A549 (cell line): ENCODE measurements at regions not wholly inside any gene's neighbourhood (a gene's known extent, or its start where the extent isn't known, plus 50 kb on each side); places are given as distances from the start of the nearest gene placed in this dataset.

Source experiments
- CEBPB ChIP-seq, 2 experiments: fragments of >200 bp in 1 of 2; sonication (Bioruptor Twin) in 1 of 2; formaldehyde crosslinking in 1 of 2; IDR thresholded peaks; 2 replicates each; pipeline ENCODE4 v1.6.1; 2012 to 2016
- CHD2 ChIP-seq: fragments of 150-350 bp; IDR thresholded peaks from 2 replicates; pipeline ENCODE4 v1.6.1; 2014; ENCODE audit warnings: low read length; ENCODE audit not compliant: partially characterized antibody
- EHF ChIP-seq: fragments of 250-450 bp; sonication (Bioruptor Pico); IDR thresholded peaks from 2 replicates; pipeline ENCODE4 v1.5.0; 2020; ENCODE audit warnings: mild to moderate bottlenecking
- EP300 ChIP-seq, 2 experiments: fragments of >200 bp; sonication (Bioruptor Twin); formaldehyde crosslinking; IDR thresholded peaks; 2 replicates in 1 of 2; 3 replicates in 1 of 2; pipeline ENCODE4 v1.6.1; 2016 to 2017
- ESRRA ChIP-seq: fragments of 150-350 bp; IDR thresholded peaks from 2 replicates; pipeline ENCODE4 v1.6.1; 2014; ENCODE audit warnings: mild to moderate bottlenecking, low read length, borderline replicate concordance
- HOXA7 ChIP-seq: fragments of 250-450 bp; sonication (Bioruptor Pico); IDR thresholded peaks from 2 replicates; pipeline ENCODE4 v1.5.0; 2020; ENCODE audit warnings: mild to moderate bottlenecking, moderate library complexity
- JUN ChIP-seq, 2 experiments: fragments of >200 bp; sonication (Bioruptor Twin); formaldehyde crosslinking; IDR thresholded peaks; 2 replicates in 1 of 2; 3 replicates in 1 of 2; pipeline ENCODE4 v1.6.1; 2016 to 2017
- MYC ChIP-seq: IDR thresholded peaks from 2 replicates; pipeline ENCODE4 v1.6.1; 2012; ENCODE audit warnings: mild to moderate bottlenecking, inconsistent platforms, low read length, improper control_type of control experiment, borderline replicate concordance
- NR3C1 ChIP-seq: fragments of >200 bp; sonication (Bioruptor Twin); formaldehyde crosslinking; IDR thresholded peaks from 3 replicates; pipeline ENCODE4 v1.6.1; 2017
- POLR2A ChIP-seq: IDR thresholded peaks from 2 replicates; pipeline ENCODE4 v1.6.1; 2012; ENCODE audit warnings: mild to moderate bottlenecking, low read length
- SMC3 ChIP-seq: fragments of >200 bp; sonication (Bioruptor Twin); formaldehyde crosslinking; IDR thresholded peaks from 3 replicates; pipeline ENCODE4 v1.6.1; 2018; ENCODE audit warnings: inconsistent platforms
- TF ChIP-seq, protein P1 (sequence below): fragments of >200 bp; sonication (Bioruptor Twin); formaldehyde crosslinking; IDR thresholded peaks from 3 replicates; pipeline ENCODE4 v1.5.1; 2016
- TF ChIP-seq, protein P2 (sequence below): IDR thresholded peaks from 2 replicates; pipeline ENCODE4 v1.6.1; 2012
- TF ChIP-seq, protein P3 (sequence below): fragments of 200-600 bp; sonication (generic); IDR thresholded peaks from 2 replicates; pipeline ENCODE4 v1.6.1; 2016; ENCODE audit warnings: antibody characterized with exemption, mild to moderate bottlenecking, moderate library complexity

DNA sequence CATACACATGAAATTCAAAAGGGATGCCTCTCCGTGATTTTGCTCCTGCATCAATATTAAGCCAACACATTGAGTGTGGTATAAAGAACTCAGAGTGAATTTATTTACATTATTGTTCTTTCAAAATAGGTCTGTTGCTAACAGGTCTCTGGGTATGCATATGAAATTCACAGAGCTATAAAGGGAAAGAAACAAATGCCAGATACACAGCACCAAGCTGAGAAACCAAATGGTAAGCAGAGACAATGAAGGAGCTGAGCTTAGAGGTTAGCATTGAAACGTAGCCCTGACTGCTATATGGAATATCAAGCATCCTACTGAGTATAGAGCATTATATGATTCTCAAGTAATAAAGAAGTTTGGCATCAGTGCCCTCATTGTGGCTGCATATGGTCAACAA lies 712.9 kb downstream of the NSUN3 start:
- TF ChIP-seq, protein P1, sequence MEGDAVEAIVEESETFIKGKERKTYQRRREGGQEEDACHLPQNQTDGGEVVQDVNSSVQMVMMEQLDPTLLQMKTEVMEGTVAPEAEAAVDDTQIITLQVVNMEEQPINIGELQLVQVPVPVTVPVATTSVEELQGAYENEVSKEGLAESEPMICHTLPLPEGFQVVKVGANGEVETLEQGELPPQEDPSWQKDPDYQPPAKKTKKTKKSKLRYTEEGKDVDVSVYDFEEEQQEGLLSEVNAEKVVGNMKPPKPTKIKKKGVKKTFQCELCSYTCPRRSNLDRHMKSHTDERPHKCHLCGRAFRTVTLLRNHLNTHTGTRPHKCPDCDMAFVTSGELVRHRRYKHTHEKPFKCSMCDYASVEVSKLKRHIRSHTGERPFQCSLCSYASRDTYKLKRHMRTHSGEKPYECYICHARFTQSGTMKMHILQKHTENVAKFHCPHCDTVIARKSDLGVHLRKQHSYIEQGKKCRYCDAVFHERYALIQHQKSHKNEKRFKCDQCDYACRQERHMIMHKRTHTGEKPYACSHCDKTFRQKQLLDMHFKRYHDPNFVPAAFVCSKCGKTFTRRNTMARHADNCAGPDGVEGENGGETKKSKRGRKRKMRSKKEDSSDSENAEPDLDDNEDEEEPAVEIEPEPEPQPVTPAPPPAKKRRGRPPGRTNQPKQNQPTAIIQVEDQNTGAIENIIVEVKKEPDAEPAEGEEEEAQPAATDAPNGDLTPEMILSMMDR: no peak
- TF ChIP-seq POLR2A: no peak
- TF ChIP-seq HOXA7 (CRISPR knock-in tag): no peak
- TF ChIP-seq SMC3: no peak
- TF ChIP-seq MYC: no peak
- no peak for TF ChIP-seq JUN (IDR thresholded peaks at IDR 0.05)
- TF ChIP-seq, protein P2, sequence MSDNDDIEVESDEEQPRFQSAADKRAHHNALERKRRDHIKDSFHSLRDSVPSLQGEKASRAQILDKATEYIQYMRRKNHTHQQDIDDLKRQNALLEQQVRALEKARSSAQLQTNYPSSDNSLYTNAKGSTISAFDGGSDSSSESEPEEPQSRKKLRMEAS: no peak
- no peak for TF ChIP-seq EP300 (IDR thresholded peaks at IDR 0.05)
- TF ChIP-seq, protein P3, sequence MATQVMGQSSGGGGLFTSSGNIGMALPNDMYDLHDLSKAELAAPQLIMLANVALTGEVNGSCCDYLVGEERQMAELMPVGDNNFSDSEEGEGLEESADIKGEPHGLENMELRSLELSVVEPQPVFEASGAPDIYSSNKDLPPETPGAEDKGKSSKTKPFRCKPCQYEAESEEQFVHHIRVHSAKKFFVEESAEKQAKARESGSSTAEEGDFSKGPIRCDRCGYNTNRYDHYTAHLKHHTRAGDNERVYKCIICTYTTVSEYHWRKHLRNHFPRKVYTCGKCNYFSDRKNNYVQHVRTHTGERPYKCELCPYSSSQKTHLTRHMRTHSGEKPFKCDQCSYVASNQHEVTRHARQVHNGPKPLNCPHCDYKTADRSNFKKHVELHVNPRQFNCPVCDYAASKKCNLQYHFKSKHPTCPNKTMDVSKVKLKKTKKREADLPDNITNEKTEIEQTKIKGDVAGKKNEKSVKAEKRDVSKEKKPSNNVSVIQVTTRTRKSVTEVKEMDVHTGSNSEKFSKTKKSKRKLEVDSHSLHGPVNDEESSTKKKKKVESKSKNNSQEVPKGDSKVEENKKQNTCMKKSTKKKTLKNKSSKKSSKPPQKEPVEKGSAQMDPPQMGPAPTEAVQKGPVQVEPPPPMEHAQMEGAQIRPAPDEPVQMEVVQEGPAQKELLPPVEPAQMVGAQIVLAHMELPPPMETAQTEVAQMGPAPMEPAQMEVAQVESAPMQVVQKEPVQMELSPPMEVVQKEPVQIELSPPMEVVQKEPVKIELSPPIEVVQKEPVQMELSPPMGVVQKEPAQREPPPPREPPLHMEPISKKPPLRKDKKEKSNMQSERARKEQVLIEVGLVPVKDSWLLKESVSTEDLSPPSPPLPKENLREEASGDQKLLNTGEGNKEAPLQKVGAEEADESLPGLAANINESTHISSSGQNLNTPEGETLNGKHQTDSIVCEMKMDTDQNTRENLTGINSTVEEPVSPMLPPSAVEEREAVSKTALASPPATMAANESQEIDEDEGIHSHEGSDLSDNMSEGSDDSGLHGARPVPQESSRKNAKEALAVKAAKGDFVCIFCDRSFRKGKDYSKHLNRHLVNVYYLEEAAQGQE: no peak
- no peak for TF ChIP-seq ESRRA
- no peak for TF ChIP-seq NR3C1
- no peak for TF ChIP-seq CEBPB (IDR thresholded peaks at IDR 0.05)
- TF ChIP-seq EHF (CRISPR knock-in tag): no peak
- no peak for TF ChIP-seq CHD2
